ENCODE measurements at regions not wholly inside any gene's neighbourhood (a gene's known extent, or its start where the extent isn't known, plus 50 kb on each side); places are given as distances from the start of the nearest gene placed in this dataset.
"Not testable (repeated sequence)": the region's sequence is repeated elsewhere in the genome, so short reads cannot be mapped to it uniquely, and the experiment has no call there.

DNA sequence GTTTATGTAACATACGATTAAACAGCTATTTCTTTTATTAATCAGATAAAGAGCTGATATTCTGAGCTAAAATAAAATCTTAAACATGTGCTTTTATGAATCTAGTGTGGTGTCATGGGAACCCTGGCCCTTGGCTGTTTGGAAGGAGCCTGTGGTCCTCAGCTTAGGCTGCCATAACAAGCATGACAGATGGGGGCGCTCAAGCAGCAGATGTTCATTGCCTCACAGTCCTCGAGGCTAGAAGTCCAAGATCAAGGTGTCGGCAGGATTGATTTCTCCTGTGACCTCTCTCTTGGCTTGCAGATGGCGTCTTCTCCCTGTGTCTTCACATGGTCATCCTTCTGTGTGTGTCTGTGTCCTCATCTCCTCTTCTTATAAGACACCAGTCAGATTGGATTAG, 448.2 kb downstream of the GADD45G start:
- DNase-seq (ENCODE audit: low read depth, low spot score) = no peak

DNA sequence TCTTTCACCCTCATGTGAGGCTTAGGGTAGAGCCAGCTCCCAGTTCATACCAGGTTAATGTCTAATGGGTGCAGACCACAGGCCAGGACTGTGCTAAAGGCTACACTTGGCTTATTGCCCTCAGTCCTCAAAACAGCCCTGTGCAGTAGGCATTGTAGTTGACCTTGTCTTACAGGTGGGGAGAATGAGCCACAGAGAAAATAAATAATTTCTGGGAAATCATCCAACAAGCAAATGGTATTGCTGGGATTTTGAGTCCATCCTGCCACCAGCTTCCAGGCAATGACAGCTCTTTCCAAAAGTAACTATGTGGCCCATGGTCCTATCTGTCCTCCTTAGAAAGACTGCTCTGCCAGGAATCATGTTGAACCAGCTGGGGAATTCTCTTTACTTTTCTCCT, 450.0 kb downstream of the GADD45G start:
- no peak for DNase-seq (ENCODE audit: low read depth, low spot score)

DNA sequence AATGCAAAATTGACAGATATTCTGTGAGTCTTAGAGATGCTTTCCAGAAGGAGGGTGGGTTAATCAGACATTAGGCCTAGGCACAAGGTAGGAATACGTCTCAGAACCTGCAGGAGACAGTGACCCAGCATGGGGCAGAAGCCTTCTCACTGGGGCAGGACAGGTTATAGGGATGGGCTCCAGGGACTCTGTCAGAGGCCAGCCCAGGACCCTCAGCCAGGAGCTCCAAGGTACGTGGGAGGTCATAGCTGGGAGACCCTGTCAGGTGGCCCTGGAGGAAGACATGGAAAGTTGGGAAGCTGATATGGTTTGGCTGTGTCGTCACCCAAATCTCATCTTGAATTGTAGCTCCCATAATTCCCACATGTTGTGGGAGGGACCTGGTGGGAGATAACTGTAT, 450.4 kb downstream of the GADD45G start:
- DNase-seq (ENCODE audit: low read depth, low spot score) = no peak

DNA sequence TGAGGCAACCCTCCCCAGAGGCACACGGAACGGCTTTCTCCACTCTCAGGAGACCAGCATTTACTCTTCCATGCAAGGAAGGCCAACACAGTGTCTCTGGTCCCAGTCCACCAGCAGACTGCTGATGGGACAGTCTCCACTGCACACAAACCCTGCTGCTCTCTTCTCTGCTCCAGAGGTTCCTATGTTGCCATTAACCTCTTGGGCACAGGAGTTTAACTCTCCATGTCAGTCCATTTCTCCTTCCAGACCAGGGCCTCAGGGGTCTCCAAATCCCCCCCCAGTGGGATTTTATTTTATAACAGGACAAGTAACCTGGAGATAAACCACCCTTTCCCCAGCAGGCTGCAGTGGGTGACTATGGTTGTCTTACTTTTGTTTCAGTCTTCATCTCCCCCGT, 452.5 kb downstream of the GADD45G start:
- no peak for DNase-seq (ENCODE audit: low read depth, low spot score)

DNA sequence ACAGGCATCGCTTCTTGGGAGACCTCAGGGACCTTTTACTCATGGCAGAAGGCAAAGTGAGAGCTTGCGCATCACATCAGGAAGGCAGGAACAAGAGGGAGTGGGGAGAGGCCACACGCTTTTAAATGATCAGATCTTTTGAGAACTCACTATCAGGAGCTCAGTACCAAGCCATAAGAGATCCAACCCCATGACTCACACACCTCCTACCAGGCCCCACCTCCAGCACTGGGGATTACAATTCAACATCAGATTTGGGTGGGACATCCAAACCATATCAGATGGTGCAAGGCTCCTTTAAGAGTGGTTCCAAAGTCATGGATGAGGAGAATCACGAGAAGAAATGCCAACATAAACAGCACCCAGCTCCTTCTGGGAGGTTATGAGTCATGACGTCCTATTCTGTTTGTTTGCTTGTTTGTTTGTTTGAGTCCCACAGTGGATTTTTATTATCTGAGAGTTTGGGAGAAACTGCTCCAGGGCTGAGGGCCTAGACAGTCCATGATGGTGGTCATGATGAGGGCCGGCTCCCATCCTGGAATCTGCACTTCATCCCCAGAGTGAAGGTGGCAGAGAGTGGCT, 453.5 kb downstream of the GADD45G start:
- no peak for DNase-seq (ENCODE audit: low read depth, low spot score)

DNA sequence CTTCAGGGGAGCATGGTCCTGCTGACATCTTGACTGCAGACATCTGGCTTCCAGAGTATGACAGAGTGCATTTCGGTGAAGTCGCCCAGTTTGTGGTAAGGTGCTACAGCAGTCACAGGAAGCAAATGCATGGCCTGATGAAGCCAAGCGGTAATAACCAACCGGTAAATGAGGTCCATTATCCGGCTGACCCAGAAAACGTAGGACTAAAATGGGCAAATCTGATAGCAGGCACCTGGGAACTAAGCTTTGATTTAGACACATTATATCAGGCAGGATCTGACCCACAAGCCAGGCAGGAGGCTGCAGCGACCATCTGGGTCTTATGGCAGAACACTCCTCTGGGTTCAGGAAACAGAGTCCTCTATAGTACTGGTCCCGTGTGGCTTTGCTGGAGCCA, 454.6 kb downstream of the GADD45G start:
- no peak for DNase-seq (ENCODE audit: low read depth, low spot score)

DNA sequence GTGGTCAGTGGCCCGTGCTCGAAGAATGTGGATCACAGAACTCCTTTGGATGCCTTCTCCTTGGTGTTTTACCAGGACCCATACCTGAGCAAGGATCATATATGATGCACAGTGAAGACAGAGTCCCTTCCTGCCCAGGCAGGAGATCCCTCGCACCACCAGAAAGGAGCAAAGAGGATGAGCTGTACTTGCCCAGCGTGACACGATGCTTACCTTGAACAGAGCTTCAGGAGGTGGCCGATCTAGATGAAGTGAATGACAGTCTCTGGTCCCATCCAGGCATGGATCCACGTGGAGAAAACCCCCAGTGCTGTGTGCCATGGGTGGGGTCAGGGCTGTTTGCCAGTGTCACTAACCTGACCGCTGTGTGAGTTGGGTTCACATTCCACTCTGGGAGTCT, 455.4 kb downstream of the GADD45G start:
- no peak for DNase-seq (ENCODE audit: low read depth, low spot score)

DNA sequence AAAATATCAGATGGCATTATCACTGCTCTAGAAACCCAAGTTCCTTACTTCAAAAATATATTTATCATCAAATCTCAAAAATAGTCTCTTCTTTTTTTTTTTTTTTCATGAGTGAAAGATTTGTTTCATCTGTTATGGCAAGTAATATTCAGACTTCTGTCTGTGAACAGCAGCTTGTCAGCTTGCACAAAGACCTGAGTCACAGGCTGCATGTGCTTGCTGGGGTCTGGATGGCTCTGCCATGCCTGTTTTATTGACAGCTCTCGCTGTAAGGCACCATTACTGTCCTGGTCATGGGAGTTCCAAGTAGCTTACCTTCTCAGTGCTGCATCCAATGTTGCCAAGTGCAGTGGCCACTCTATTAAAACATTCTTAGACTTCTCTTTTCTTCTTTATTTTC, 456.4 kb downstream of the GADD45G start:
- no peak for DNase-seq (ENCODE audit: low read depth, low spot score)

DNA sequence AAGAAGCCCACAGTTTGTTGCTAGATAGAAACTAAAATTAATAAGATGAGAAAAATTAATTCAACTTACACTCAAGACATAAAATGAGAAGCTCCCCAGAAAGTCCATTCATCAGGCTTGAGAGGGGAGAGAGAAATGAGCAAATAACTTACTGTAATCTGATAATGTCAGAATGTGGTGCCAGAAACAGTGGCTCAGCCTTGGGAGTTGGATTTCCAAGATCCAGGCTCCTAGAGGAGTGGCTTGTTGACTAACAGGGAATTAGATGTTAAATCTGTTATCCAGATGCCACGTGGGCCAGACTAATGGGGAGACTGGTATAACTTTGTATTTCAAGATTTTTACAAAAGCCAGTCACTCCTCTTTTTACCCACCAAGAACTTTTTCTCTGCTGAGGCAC, 458.2 kb downstream of the GADD45G start:
- no peak for DNase-seq (ENCODE audit: low read depth, low spot score)

DNA sequence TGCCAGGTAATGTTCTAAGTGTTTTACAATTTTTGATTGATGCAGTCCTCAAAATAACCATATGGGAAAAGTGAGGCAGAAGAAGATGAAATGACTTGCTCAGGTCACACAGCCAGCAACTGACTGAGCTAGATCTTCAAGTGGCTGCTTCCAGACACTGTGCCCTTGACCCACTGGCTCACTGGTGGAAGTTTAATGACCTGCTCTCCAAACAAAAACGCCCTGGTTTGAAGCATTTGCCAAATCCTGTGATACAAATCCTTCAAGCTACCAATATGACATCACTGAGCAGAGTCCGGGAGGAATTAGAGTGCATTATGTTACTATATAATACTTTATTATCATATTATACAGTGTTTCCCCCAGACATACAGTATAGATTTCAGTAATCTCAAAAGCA, 459.4 kb downstream of the GADD45G start:
- no peak for DNase-seq (ENCODE audit: low read depth, low spot score)

DNA sequence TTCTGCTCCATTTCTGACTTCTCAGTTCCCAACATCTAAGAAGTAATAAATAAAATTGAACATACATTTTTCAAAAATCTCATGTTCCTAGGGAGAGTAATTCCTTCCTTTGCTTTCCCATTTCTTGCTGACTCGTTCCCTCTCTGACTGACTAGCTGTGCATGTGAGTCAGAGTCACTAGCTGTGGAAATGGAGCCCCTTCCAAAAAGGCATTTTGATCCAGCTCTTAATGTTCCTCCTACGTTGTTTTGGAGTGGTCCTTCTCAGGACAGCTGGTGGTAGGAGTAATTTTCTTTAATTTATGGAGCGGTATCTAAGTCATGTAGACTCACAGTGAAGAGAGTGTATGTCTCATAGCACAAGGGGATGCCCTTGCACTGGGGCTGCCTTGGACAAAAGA, 460.2 kb downstream of the GADD45G start:
- DNase-seq (ENCODE audit: low read depth, low spot score) = no peak

DNA sequence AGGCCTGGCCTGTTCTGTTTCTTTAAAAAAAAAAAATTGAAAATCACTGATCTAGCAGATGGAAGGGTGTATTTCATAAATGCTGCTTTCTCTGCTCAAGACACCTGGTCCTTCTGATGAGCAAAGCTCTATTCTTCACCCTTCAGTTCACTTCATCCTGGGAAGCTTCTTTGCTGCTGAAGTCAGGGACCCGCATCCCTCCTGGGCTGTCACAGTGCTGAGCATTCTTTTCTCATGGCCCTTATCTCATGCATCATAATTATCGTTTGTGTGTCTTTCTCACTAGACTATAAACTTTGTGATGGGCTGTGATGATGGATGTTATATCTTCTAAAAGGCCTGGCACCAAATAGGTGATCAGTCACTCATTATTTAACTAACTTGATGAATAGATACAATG, 461.0 kb downstream of the GADD45G start:
- DNase-seq (ENCODE audit: low read depth, low spot score) = no peak

DNA sequence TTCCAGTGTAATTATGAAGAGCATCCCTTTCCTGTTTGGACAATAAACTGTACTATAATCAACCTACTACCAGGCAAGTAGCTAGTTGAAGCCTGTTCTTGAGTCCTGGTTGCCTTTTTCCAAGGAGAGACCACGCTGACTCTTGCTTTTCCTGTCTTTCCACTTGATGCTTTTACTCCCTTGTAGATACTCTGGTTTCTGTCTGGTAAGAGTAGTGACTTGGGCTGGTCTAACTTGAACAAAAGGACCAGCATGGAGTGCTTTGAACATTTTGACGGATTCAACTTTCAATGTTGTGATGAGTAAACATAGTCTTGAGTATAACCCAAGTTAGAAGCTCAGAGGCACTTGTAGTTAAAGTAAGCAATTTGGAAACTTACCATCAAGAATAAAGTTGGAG, 464.3 kb downstream of the GADD45G start:
- no peak for DNase-seq (ENCODE audit: low read depth, low spot score)

DNA sequence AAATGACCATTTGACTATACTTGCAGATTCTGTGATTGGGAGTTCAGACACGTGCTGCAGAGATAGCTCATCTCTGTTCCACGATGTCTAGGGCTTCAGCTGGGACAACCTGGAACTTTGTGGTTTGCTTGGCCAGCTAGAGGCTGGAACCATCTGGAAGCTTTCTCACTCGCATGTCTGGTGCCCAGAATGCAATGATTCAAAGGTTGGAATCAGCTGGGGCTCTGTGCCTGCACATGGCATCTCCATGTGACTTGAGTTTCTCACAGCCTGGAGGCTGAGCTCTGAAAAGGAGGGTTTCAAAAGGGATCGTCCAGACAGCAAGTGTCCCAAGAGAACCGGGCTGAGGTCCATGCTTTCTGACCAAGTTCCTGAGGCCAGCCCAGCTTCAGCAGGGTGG, 465.2 kb downstream of the GADD45G start:
- DNase-seq (ENCODE audit: low read depth, low spot score) = no peak

DNA sequence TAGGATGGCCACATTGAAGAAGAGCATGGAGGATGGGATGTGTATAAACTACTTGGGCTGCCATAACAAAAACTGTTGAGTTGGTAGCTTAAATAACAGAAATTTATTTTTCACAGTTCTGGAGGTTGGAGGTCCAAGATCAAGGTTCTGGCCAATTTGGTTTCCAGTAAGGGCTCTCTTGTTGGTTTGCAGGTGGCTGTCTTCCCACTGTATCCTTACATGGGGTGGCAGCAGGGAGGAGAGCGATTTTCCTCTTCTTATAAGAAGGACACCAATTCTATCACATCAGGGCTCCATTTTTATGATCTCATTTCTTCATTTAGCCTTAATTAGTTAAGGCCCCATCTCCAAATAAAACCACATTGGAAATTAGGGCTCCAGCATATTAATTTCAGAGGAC, 465.7 kb downstream of the GADD45G start:
- no peak for DNase-seq (ENCODE audit: low read depth, low spot score)

DNA sequence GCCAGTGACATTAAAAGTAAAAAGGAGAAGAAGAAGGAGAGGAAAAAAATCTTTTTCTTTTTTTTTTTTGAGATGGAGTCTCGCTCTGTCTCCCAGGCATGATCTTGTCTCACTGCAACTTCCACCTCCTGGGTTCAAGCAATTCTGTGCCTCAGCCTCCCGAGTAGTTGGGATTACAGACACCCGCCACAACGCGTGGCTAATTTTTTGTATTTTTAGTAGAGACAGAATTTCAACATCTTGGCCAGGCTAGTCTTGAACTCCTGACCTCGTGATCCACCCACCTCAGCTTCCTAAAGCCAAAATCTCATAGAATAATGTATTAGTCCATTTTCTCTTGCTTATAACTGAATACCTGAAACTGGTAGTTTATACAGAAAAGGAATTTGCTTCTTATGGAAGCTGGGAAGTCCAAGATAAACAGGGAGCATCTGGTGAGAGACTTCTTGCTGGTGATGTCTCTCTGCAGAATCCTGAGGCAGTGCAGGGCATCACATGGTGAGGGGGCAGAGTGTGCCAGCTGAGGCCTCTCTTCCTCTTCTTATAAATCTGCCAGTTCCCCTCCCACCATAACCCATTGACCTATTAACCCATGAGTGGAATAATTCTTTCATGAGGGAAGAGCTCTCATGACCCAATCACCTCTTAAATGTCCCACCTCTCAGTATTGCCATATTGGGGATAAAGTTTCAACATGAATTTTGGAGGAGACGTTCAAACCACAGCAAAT, 466.3 kb downstream of the GADD45G start:
- DNase-seq (ENCODE audit: low read depth, low spot score) = no peak

DNA sequence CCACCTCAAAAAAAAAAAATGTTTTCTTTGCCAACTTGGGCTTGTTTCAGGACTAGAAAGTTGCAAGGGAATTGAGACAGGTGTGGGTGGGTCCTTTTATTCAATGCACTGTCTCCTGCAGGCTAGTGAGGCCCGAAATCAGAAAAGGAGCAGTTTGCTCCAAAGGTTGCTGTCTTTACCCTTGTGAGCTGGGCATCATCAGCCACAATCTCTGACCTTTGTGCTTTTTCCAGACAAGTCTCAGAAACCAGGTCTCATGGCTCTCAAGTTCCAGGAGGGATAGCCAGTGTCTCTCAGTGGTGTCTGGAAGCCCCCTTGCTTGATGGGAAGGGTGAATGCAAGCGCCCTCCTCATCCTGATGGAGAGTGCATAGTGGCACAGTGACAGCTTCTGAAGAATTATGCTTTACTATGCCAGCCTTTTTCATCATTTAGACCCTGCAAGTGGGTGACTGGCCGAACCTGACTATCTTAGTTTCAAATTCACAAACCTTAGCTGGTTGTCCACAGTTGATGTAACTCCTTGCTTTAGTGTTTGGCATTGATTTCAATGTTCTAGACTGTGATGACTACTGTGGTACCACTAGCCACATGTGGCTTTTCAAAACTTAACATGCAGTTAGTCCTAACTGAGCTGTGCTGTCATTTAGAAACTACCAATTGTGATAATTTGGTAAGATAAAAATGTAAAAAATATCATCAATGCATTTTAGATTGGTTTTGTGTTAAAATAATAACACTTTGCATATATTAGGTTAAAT, 468.6 kb downstream of the GADD45G start:
- DNase-seq (ENCODE audit: low read depth, low spot score) = no peak

DNA sequence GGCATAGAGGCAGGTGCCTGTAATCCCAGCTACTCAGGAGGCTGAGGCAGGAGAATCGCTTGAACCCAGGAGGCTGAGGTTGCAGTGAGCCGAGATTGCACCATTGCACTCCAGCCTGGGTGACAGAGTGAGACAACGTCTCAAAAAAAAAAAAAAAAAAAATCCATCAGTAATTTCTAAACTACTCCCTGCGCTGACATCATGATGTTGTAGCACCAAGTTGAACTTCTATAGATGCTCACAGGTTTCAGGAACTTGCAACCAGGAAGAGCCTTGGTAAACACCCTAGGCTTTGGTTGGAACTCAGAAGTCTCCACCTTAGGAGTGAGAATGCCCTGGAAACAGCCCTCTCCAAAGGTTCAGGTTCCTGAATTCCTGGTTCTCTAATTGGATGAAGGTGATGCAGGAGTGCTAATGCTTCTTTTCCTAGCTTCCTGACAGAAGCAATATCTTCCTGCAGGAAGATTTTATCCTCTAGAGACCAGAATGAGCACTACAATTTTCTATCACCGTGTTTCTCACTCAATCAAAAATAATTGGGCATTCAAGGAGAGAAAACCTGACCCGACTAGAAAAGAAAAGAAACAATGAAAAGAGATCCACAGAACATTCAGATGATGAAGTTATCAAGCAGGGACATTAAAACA, 469.6 kb downstream of the GADD45G start:
- DNase-seq (ENCODE audit: low read depth, low spot score) = no peak

DNA sequence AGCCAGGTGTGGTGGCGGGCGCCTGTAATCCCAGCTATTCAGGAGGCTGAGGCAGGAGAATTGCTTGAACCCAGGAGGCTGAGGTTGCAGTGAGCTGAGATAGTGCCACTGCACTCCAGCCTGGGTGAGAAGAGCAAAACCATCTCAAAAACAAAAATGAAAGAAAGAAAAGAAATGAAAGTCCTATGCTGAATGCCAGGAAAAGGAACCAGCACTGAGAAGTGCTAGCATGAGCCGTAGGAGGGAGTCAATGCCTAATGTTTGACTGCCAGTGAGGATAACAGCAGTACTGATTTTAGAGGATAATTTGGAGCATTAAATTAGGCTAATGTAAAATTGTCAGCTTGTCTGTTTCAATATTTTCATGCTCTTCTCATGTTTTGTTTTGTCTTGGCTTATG, 472.8 kb downstream of the GADD45G start:
- DNase-seq (ENCODE audit: low read depth, low spot score) = not testable (repeated sequence)

DNA sequence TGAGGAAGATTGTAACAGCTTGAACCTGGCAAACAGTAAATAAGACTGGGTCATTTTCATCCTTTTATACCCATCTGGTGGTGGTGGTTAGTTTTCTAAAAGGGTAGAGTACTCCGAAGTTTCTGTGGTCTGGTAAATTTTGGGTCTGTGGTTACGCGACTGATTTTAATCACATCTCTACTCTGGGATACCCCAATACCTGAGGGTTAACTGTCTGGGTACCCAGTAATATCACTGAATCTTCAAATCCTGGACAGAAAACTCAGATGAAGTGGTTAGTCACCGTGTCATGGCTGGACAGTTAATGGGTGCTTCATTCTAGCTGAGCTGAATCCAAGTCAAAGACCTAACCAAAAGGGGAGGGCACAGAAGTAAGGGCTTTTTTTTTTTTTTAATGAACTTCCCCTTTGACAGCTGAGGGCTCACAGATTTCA, 474.2 kb downstream of the GADD45G start:
- no peak for DNase-seq (ENCODE audit: low read depth, low spot score)

DNA sequence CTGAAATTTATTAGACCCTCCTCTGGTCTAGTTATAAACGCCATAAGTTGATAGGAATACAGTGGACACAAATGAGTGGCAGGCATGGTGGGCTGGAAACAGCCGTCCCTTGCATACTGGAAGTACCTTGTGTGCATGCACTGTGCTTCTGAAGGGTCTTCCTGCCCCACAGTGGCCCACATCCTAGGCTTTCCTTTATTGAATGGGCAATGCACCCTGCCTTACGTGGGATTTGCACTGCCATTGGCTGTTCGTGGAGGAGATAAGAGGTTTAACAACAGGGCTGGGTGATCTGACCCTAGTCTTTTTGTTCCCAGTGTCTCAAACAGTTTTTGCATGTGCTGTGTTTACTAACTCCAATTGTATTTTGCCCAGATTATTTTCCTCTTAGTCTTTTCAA, 480.8 kb downstream of the GADD45G start:
- no peak for DNase-seq (ENCODE audit: low read depth, low spot score)

DNA sequence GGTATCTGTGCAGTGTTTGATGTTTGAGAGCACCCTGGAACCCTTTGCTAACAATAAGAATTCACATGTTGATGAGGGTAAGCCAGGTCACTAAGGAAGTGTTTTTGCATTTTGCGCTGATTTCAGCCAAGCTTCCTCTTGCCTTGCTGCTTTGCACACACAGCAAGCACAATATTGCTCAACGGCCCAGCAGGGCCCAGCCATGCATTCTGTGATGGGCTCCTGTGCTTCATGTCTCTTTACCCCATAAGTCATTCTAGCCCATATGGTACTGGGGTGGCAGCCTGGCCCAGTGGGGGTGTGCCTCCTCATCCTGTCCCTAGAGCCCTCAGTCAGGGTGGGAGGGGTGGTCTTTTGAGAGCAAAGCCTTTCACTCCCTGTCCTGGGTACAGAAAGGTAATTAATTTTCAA, 481.3 kb downstream of the GADD45G start:
- no peak for DNase-seq (ENCODE audit: low read depth, low spot score)

DNA sequence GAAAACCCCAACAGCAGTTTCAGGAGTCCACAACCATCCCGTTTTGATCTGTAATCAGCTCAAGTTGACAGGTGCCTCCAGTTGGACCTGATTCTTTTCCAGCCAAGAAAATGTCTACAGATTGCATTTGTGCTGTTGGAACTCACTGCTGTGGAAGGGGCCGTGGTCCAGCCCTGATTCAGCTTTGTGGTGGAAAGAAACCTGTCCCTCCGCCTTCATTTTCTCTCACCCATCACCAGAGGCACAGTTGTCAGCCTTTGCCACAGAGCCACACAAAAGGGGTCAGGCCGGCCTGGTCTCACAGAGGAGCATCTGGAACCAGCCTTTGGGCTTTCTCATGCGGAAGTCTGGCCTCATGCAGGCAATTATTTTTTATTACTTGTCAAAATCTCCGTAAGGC, 483.6 kb downstream of the GADD45G start:
- DNase-seq (ENCODE audit: low read depth, low spot score) = no peak
